HG03139 (cell line): ENCODE measurements at regions not wholly inside any gene's neighbourhood (a gene's known extent, or its start where the extent isn't known, plus 50 kb on each side); places are given as distances from the start of the nearest gene placed in this dataset.

Source experiments
- ATAC-seq: cut with Tn5 transposase; IDR thresholded peaks from one replicate; pipeline ENCODE4 v1.9.1; 2021; ENCODE audit not compliant: unreplicated experiment

GRCh38 chr3:107970993-107971580 is 119.7 kb downstream of the CD47 start:
- no peak for ATAC-seq

- no peak for ATAC-seq
Observed at GRCh38 chr3:107969994-107970819, 120.6 kb downstream of the CD47 start.

- ATAC-seq = no peak
Observed at GRCh38 chr3:107969525-107969924, 121.3 kb downstream of the CD47 start.

- no peak for ATAC-seq
Observed at GRCh38 chr3:107966276-107966675, 124.6 kb downstream of the CD47 start.

DNA sequence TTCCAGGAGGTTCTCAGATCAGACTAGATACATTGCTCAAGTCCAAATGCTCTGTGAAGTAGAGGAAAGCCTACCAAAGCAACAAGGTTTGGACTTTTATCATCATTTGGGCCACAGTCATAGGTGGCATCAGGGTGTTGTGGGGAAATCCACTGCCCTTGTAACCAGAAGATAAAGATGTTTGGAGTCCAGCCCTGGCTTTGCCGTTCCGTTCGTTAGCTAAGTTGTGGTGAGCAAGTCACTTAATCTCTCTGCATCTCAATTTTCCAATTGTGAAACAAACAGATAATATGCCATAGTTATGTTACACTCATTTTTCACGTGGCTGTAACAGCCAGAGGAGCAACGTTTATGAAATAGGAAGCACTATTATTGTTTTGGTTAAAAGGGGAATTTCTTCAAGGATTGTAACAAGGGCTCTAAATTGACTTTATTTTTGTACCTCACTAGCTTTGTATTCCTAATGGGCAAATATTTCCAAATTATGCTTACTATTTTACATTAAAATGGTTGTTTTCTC is 125.6 kb downstream of the CD47 start:
- no peak for ATAC-seq

- no peak for ATAC-seq
Observed at GRCh38 chr3:107963581-107963980, 127.2 kb downstream of the CD47 start.

DNA sequence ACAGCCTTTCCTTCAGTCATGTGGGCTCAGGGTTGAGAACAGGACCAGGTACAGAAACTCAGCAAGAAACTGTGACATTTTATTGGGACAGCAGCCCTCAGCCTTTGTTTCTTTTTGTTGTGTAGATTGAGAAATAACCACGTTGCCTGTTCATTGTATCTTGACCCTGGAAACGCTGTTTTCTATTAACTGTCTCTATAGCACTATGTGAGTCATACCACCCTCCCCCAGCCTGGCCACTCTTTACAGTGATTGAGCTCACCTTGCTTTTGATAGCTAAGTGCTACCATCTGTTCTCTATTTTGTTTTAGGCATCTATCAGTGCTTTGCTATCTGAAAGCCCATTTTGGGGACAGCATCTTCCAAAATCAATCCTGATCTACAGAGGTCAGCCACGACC is 127.9 kb downstream of the CD47 start:
- ATAC-seq = no peak

DNA sequence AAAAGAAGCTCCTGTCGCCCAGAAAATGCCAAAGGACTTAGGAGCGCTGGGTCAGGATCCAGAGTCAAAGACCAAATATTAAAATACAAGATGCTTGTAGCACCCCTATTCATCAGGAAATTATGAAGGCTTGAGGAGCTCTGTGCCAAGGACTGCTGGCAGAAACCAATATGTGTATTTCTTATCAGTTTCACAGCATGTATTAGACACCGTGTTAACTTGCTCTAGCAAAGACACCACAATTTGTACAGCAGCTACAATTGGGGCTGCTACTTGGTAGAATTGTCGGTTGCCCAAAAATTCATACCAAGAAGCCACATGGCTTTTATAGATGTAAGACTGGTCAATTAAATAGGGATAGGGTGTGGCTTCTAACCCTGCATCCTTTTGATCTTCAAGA is 128.8 kb downstream of the CD47 start:
- no peak for ATAC-seq

DNA sequence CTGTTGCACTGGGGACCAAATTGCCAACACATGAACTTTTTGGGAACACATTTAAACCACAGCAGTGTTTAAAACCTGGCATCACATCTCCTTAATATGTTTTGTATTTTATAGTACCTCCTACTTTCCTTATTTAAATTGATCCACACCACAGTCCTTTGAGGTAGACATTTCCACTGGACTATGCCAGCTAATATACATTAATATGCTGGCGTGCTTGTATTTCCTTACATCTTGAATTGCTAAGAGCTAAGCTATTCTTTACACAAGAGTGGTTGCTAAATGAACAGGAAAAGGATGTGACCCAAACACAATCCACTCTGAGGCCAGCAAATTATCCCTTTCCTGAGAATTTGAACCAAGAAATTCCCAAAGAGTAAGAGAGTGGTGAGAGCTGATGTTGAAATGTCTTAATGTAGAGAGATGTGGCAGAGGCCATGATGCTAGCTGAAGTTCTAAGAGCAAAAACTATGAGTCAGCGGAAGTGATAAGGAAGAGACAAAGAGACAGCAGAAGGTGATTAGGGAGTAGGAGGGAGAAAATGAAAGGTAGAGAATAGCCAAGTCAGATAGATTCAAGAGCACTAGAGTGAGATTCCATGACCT is 131.2 kb downstream of the CD47 start:
- ATAC-seq = no peak

GRCh38 chr3:107958146-107958545 is 132.7 kb downstream of the CD47 start:
- ATAC-seq = no peak

DNA sequence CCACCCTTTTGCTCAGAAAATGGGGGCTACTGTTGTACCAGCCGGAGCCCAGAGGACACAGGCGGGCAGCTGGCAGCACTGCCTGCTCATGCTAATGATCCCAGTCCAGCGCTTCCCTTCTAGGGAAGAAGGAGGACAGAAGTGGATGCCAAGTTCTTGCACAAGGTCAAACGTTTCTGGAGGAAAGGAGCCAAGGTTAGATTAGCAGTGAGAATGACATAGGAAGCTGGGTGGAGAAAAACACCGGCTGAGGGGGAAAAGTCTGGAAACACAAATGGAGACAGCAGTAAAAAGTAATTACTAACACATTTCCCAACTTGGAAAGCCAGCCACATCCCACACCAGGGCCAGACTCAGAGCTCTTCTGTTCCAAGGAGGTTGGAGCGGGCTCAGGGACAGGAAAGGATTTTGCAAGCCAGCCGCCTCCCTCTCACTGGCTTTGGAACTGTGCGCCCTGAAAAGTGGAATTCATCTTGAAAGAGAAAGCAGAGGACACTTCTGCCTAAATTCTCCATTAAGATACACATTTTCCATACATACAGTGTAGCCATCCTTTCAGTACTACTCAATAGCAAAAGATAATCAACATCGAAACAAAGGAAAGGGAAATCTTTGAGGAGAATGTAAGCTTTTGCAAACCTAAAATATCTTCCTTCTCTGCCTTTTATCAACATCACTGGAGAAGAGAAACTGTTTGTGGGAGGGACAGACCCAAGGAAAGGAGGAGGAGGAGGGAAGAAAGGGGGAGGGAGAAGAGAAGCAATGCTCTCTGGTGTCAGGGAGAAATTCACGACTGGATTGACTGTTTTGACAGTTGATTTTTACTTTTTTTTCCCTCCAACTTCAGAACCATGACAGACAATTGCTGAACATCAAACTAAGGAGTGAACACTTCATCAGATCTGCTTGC is 133.6 kb downstream of the CD47 start:
- ATAC-seq = no peak

- ATAC-seq = no peak
Observed at GRCh38 chr3:107954845-107955244, 136.0 kb downstream of the CD47 start.

DNA sequence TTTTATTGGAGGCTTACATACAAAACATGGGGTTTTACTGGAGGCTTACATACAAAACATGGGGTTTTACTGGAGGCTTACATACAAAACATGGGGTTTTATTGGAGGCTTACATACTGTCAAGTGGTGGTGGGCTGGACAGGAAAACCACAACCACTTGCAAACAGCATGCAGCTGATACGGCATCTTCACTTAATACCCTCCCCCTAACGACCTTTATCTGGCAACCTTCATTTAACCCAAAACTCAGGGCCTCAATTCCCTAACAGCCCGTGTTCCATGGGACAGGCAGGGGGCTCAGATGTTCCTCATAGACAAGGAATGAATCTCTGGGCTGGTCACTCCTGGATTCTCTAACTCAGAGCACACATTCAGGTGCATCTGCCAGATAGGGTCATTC is 137.1 kb downstream of the CD47 start:
- no peak for ATAC-seq

- ATAC-seq = no peak
Observed at GRCh38 chr3:107951126-107951525, 139.7 kb downstream of the CD47 start.

GRCh38 chr3:107950417-107950816 is 140.4 kb downstream of the CD47 start:
- no peak for ATAC-seq

DNA sequence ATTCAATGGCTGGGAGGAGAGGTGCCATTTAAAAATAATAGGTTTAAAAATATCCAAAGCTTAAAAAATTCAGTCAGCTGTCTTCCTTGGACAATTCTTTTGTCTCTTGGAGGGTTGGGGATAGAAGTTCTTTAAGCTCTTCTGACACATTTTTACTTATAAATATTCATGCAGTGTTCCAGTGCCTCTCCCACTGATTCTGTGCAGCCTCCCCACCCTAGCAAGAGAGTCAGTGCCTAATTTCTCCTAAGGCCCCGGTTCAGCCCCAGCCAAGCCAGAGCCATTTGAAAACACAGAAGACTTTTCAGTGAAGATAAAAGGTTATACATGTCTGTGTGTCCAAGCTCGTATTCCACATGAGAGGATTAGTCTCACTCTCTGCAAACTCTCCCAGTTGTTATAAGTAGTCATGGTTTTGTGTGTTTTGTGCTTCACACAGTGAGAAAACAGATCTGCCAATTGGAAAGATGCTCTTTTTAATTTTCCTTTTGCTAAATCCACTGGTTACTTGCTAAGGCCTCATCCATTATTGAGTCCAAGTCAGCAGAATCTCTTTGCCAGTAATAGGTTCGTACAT is 141.3 kb downstream of the CD47 start:
- ATAC-seq = no peak

- no peak for ATAC-seq
Observed at GRCh38 chr3:107947203-107947602, 143.6 kb downstream of the CD47 start.

DNA sequence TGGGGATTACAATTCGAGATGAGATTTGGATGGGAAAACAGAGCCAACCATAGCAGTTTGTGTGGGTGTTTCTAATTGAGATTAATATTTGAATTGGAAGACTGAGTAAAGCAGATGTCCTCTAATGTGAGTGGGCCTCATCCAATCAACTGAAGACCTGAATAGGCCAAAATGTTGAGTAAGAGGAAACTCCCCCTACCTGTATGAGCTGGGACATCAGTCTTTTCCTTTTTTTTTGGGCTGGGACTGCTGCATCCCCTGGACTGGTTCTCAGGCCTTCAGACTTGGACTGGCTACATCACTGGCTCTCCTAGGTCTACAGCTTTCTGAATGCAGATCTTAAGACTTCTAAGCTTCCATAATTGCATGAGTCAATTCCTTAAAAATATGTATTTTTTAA is 144.1 kb downstream of the CD47 start:
- ATAC-seq = no peak

DNA sequence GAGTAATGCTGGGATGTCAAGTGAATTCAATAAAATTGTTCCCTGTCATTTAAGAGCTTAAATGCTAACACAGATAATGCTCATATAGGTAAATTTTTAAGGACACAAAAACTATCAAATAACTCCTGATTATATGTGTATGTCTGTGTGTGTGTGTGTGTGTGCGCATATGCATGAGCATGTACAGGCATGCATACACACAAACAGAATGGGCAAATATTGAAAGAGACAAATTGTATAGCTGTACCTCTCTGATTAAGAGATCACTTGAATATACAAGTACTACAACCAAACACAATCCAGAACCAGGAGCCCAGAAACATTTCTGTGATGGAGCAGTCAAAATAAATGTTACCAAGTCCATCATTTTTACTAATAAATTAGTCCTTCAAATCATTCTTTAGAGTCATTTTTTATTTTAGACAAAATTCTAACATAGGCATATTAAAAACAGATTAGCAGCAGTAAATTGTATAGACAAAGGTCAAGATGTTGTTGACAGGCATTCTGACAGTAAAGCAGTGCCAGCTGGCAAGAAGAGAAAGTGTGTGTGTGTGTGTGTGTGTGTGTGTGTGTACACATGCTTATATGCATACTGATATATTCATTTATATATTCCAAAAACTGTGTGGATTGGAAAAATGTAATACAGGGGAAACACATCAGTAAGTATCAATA is 145.3 kb downstream of the CD47 start:
- ATAC-seq = no peak
